ENCODE measurements at regions not wholly inside any gene's neighbourhood (a gene's known extent, or its start where the extent isn't known, plus 50 kb on each side); places are given as distances from the start of the nearest gene placed in this dataset.
A peak's percentile ranks its signal among the peaks of the same experiment; 100 is the strongest.

GRCh38 chrX:829145-829544 is 198.6 kb downstream of the SHOX start:
- no peak for FAIRE-seq
- ChIA-PET POLR2A (no interaction called here), SMC1A (ENCODE audit: uncharacterized antibody, unreplicated experiment) (no interaction called here), CTCF (no interaction called here), RAD21 (ENCODE audit: unreplicated experiment) (no interaction called here)
- H3K4me2 ChIP-seq (ENCODE audit: control insufficient read depth, insufficient read depth) = no peak overlapping the region
- in situ Hi-C loops (cut with MboI) (no loop called here), intact Hi-C loops (cut with micrococcal nuclease; ENCODE audit: unreplicated experiment) (no loop called here)
- H3K27ac ChIP-seq (ENCODE audit: control insufficient read depth, insufficient read depth) = no peak overlapping the region
- no peak for ATAC-seq
- WGBS (ENCODE audit: insufficient coverage, insufficient replicate concordance, low lambda C conversion rate, missing lambda C conversion rate) = 26% methylated on average over 3 of the region's 3 CpGs
- no peak overlapping the region for H3K4me3 ChIP-seq
- no peaks in the 10 kb centered on the region for H3K27me3 ChIP-seq (replicated peaks in 1 of 2; ENCODE audit: control insufficient read depth in 2 of 2, insufficient read depth in 2 of 2, low read length in 1 of 2)
- H4K20me1 ChIP-seq (ENCODE audit: control insufficient read depth, insufficient read depth) = no peaks in the 10 kb centered on the region
- no peaks in the 10 kb centered on the region for H3K36me3 ChIP-seq (ENCODE audit: control insufficient read depth in 2 of 2, insufficient read depth in 2 of 2, low read length in 1 of 2)
- no peak for TF ChIP-seq HDGF (IDR thresholded peaks at IDR 0.05)
- TF ChIP-seq ZNF24 (IDR thresholded peaks at IDR 0.05) = peak; percentile 97
- no peaks in the 10 kb centered on the region; the same call in 2 of the 3 replicates for H3K9me3 ChIP-seq (replicated peaks; ENCODE audit: control insufficient read depth, insufficient read depth, low read length)
- no peak for DNase-seq (ENCODE audit: low read depth, low spot score)
- H3K9ac ChIP-seq (ENCODE audit: control insufficient read depth, insufficient read depth, low read length) = no peak overlapping the region
- H3K79me2 ChIP-seq (ENCODE audit: control insufficient read depth, insufficient read depth, low read length) = no peaks in the 10 kb centered on the region
- BruUV-seq (replicated peaks) = no TSS peak
- H3K4me1 ChIP-seq (ENCODE audit: control insufficient read depth, insufficient read depth, low read length) = no peaks in the 10 kb centered on the region
- no peak overlapping the region for H2AFZ ChIP-seq (ENCODE audit: control insufficient read depth, low read depth, low read length)

- H3K36me3 ChIP-seq (ENCODE audit: control insufficient read depth in 2 of 2, insufficient read depth in 2 of 2, low read length in 1 of 2) = no peaks in the 10 kb centered on the region
- H3K4me1 ChIP-seq (ENCODE audit: control insufficient read depth, insufficient read depth, low read length) = no peaks in the 10 kb centered on the region
- H3K9ac ChIP-seq (ENCODE audit: control insufficient read depth, insufficient read depth, low read length) = no peak overlapping the region
- CTCF ChIA-PET = no interaction called here
- H3K27me3 ChIP-seq (replicated peaks in 1 of 2; ENCODE audit: control insufficient read depth in 2 of 2, insufficient read depth in 2 of 2, low read length in 1 of 2) = no peaks in the 10 kb centered on the region
- no peak overlapping the region for H2AFZ ChIP-seq (ENCODE audit: control insufficient read depth, low read depth, low read length)
- no peak overlapping the region for H3K4me2 ChIP-seq (ENCODE audit: control insufficient read depth, insufficient read depth)
- SMC1A ChIA-PET (ENCODE audit: uncharacterized antibody, unreplicated experiment) = no interaction called here
- RAD21 ChIA-PET (ENCODE audit: unreplicated experiment) = no interaction called here
- no peaks in the 10 kb centered on the region; the same call in 2 of the 3 replicates for H3K9me3 ChIP-seq (replicated peaks; ENCODE audit: control insufficient read depth, insufficient read depth, low read length)
- no peak overlapping the region for H3K4me3 ChIP-seq
- DNase-seq (ENCODE audit: low read depth, low spot score) (no peak), ATAC-seq (no peak), FAIRE-seq (no peak)
- no peaks in the 10 kb centered on the region for H3K79me2 ChIP-seq (ENCODE audit: control insufficient read depth, insufficient read depth, low read length)
- WGBS (ENCODE audit: insufficient coverage, insufficient replicate concordance, low lambda C conversion rate, missing lambda C conversion rate) = 61% methylated on average over 8 of the region's 8 CpGs
- H4K20me1 ChIP-seq (ENCODE audit: control insufficient read depth, insufficient read depth) = no peaks in the 10 kb centered on the region
- intact Hi-C loops (cut with micrococcal nuclease; ENCODE audit: unreplicated experiment) (no loop called here), in situ Hi-C loops (cut with MboI) (no loop called here)
- POLR2A ChIA-PET = no interaction called here
- H3K27ac ChIP-seq (ENCODE audit: control insufficient read depth, insufficient read depth) = no peak overlapping the region
- no TSS peak for BruUV-seq (replicated peaks)
- TF ChIP-seq YY1 (IDR thresholded peaks at IDR 0.05; ENCODE audit: low read depth, low read length) (no peak), ZNF217 (IDR thresholded peaks at IDR 0.05) (no peak), CHD2 (IDR thresholded peaks at IDR 0.05; ENCODE audit: borderline replicate concordance, low read depth, low read length) (no peak), CEBPZ (IDR thresholded peaks at IDR 0.05; ENCODE audit: low read depth, low read length) (no peak), CEBPB (IDR thresholded peaks at IDR 0.05; ENCODE audit: borderline replicate concordance in 1 of 2, low read depth in 2 of 2, low read length in 2 of 2) (no peak), MTA3 (IDR thresholded peaks at IDR 0.05; ENCODE audit: borderline replicate concordance, low read length) (no peak), MTA2 (IDR thresholded peaks at IDR 0.05; ENCODE audit: low read depth) (no peak), KLF5 (IDR thresholded peaks at IDR 0.05; ENCODE audit: partially characterized antibody) (no peak), ZBTB40 (IDR thresholded peaks at IDR 0.05; ENCODE audit: borderline replicate concordance) (no peak), CBFB (IDR thresholded peaks at IDR 0.05; ENCODE audit: low read depth) (no peak)
Measured at GRCh38 chrX:828411-828959, 197.9 kb downstream of the SHOX start.
